ENCODE measurements at regions not wholly inside any gene's neighbourhood (a gene's known extent, or its start where the extent isn't known, plus 50 kb on each side); places are given as distances from the start of the nearest gene placed in this dataset.

DNA sequence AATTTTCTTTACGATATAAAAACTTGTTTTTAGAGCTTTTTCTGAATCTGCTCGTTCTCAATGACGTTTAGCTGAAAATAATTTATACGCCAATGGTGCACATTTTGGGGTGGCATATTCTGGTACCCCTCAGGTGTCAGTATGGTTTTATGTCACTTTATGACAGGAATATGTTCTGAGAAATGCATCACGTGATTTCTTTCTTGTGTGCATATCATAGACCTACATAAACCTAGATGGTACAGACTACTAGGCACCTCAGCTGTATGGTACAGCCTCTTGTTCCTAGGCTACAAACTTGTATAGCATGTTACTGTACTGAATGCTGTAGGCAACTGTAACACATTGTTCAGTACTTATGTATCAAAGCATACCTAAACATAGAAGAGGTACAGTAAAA is 68.2 kb downstream of the TMEM17 start:
- no peak overlapping the region for H3K9ac ChIP-seq (ENCODE audit: low read length)
- no peaks in the 10 kb centered on the region for H4K20me1 ChIP-seq (ENCODE audit: control insufficient read depth, insufficient read depth, low read length, poor library complexity, severe bottlenecking)
- H3K4me3 ChIP-seq (ENCODE audit: control extremely low read depth in 1 of 5, extremely low read depth in 1 of 5, insufficient read depth in 1 of 5, low read depth in 2 of 5, low read length in 4 of 5), result no peak overlapping the region
- no peaks in the 10 kb centered on the region for H3K36me3 ChIP-seq (replicated peaks in 1 of 2; ENCODE audit: control extremely low read depth in 1 of 2, control insufficient read depth in 1 of 2, extremely low read depth in 1 of 2, insufficient read depth in 2 of 2, low read length in 1 of 2)
- WGBS (ENCODE audit: insufficient coverage), result 100% methylated on average over 2 of the region's 5 CpGs
- H3K4me2 ChIP-seq (replicated peaks; ENCODE audit: low read depth, low read length, poor library complexity, severe bottlenecking), result no peak overlapping the region
- H3K27me3 ChIP-seq (replicated peaks in 1 of 4; ENCODE audit: control extremely low read depth in 1 of 4, control insufficient read depth in 3 of 4, insufficient read depth in 4 of 4, low read length in 3 of 4), result no peaks in the 10 kb centered on the region
- no peaks in the 10 kb centered on the region for H3K79me2 ChIP-seq (ENCODE audit: control insufficient read depth, insufficient read depth, low read length)
- CTCF ChIA-PET, result interaction anchor here (0.9 to 1.6 kb wide), 4 partner anchors 10 to 443 kb away, joined by 3 read pairs; no protein-coding TSS in a partner anchor
- Mint-ChIP-seq H3K4me1 (peaks cover 14% of the 10 kb centered on the region), H3K9me3 (ENCODE audit: insufficient read depth) (no peaks in the 10 kb centered on the region), H3K4me3 (no peak overlapping the region), H3K27me3 (peaks cover 7% of the 10 kb centered on the region), H3K27ac (no peak overlapping the region)
- no peak for DNase-seq
- no peak for TF ChIP-seq EZH2 (IDR thresholded peaks at IDR 0.05; ENCODE audit: borderline replicate concordance, insufficient read depth, low read depth, low read length, poor library complexity, severe bottlenecking)
- H3K9me3 ChIP-seq (ENCODE audit: control extremely low read depth in 1 of 3, control insufficient read depth in 2 of 3, insufficient read depth in 1 of 3, low read length in 2 of 3), result peaks cover 0 to 7% (median 0%) of the 10 kb centered on the region in 3 donors
- ATAC-seq (ENCODE audit: low read depth), result no peak
- peaks cover 11 to 12% of the 10 kb centered on the region in 2 donors for H3K4me1 ChIP-seq (ENCODE audit: control insufficient read depth in 2 of 2, insufficient read depth in 2 of 2, low read length in 2 of 2)
- POLR2A ChIA-PET, result no interaction called here
- H3K27ac ChIP-seq (ENCODE audit: low read length in 2 of 2), result no peak overlapping the region
- no peak overlapping the region for H2AFZ ChIP-seq (ENCODE audit: insufficient read depth, low read depth, low read length, poor library complexity, severe bottlenecking)
- intact Hi-C loops (cut with micrococcal nuclease), result no loop called here

DNA sequence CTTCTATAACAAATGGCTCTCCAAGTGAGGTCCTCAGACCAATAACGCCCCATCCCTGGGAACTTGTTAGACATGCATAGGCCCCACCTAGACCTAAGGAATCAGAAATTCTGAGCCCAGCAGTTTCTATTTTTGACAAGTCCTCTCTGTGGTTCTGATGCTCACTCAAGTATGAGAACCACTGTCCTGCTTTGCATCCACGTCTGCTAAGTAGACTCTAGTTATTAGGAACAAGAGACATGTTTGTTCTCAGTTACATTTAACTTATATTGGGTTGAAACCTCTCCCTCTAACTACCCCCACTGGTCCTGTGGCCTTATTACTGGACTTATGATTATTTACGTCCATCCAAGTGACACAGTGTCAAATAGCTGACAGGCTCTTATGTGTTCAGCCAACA is 70.3 kb downstream of the TMEM17 start:
- ATAC-seq (ENCODE audit: low read depth) (peak; percentile 43), DNase-seq (peak; percentile 20)
- POLR2A ChIA-PET, result no interaction called here
- H3K4me3 ChIP-seq (ENCODE audit: control extremely low read depth in 1 of 5, extremely low read depth in 1 of 5, insufficient read depth in 1 of 5, low read depth in 2 of 5, low read length in 4 of 5), result no peak overlapping the region
- no peak overlapping the region for H3K27ac Mint-ChIP-seq
- 90% methylated on average over 2 of the region's 3 CpGs for WGBS (ENCODE audit: insufficient coverage)
- H2AFZ ChIP-seq (ENCODE audit: insufficient read depth, low read depth, low read length, poor library complexity, severe bottlenecking), result no peak overlapping the region
- H3K9me3 ChIP-seq (ENCODE audit: control extremely low read depth in 1 of 3, control insufficient read depth in 2 of 3, insufficient read depth in 1 of 3, low read length in 2 of 3), result peaks cover 0 to 8% (median 0%) of the 10 kb centered on the region in 3 donors
- no peaks in the 10 kb centered on the region for H3K27me3 Mint-ChIP-seq
- H3K9ac ChIP-seq (ENCODE audit: low read length), result no peak overlapping the region
- H3K9me3 Mint-ChIP-seq (ENCODE audit: insufficient read depth), result no peaks in the 10 kb centered on the region
- no peak overlapping the region for H3K27ac ChIP-seq (ENCODE audit: low read length in 2 of 2)
- peaks cover 14% of the 10 kb centered on the region for H3K4me1 Mint-ChIP-seq
- no peak for TF ChIP-seq EZH2 (IDR thresholded peaks at IDR 0.05; ENCODE audit: borderline replicate concordance, insufficient read depth, low read depth, low read length, poor library complexity, severe bottlenecking)
- TF ChIP-seq, protein P1, sequence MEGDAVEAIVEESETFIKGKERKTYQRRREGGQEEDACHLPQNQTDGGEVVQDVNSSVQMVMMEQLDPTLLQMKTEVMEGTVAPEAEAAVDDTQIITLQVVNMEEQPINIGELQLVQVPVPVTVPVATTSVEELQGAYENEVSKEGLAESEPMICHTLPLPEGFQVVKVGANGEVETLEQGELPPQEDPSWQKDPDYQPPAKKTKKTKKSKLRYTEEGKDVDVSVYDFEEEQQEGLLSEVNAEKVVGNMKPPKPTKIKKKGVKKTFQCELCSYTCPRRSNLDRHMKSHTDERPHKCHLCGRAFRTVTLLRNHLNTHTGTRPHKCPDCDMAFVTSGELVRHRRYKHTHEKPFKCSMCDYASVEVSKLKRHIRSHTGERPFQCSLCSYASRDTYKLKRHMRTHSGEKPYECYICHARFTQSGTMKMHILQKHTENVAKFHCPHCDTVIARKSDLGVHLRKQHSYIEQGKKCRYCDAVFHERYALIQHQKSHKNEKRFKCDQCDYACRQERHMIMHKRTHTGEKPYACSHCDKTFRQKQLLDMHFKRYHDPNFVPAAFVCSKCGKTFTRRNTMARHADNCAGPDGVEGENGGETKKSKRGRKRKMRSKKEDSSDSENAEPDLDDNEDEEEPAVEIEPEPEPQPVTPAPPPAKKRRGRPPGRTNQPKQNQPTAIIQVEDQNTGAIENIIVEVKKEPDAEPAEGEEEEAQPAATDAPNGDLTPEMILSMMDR (IDR thresholded peaks at IDR 0.05), result no peak
- H3K36me3 ChIP-seq (replicated peaks in 1 of 2; ENCODE audit: control extremely low read depth in 1 of 2, control insufficient read depth in 1 of 2, extremely low read depth in 1 of 2, insufficient read depth in 2 of 2, low read length in 1 of 2), result no peaks in the 10 kb centered on the region
- CTCF ChIA-PET, result no interaction called here
- no peak overlapping the region for H3K4me3 Mint-ChIP-seq
- intact Hi-C loops (cut with micrococcal nuclease), result no loop called here
- no peaks in the 10 kb centered on the region for H3K27me3 ChIP-seq (replicated peaks in 1 of 4; ENCODE audit: control extremely low read depth in 1 of 4, control insufficient read depth in 3 of 4, insufficient read depth in 4 of 4, low read length in 3 of 4)
- H3K4me2 ChIP-seq (replicated peaks; ENCODE audit: low read depth, low read length, poor library complexity, severe bottlenecking), result no peak overlapping the region
- H3K79me2 ChIP-seq (ENCODE audit: control insufficient read depth, insufficient read depth, low read length), result no peaks in the 10 kb centered on the region
- peaks cover 11 to 12% of the 10 kb centered on the region in 2 donors for H3K4me1 ChIP-seq (ENCODE audit: control insufficient read depth in 2 of 2, insufficient read depth in 2 of 2, low read length in 2 of 2)
- H4K20me1 ChIP-seq (ENCODE audit: control insufficient read depth, insufficient read depth, low read length, poor library complexity, severe bottlenecking), result no peaks in the 10 kb centered on the region

Measured in B cell (primary cell).